ENCODE measurements at regions not wholly inside any gene's neighbourhood (a gene's known extent, or its start where the extent isn't known, plus 50 kb on each side); places are given as distances from the start of the nearest gene placed in this dataset.
"Not testable (repeated sequence)": the region's sequence is repeated elsewhere in the genome, so short reads cannot be mapped to it uniquely, and the experiment has no call there.

GRCh38 chr20:54922636-54923035, 447.2 kb downstream of the DOK5 start:
- 27% methylated on average over 4 of the region's 4 CpGs for WGBS (ENCODE audit: insufficient coverage, low coverage, low lambda C conversion rate, missing lambda C conversion rate)
- H3K4me3 ChIP-seq: no peak overlapping the region
- DNase-seq (no peak), ATAC-seq (no peak)
- no peaks in the 10 kb centered on the region for H3K4me1 ChIP-seq
- intact Hi-C loops (cut with DNase I): no loop called here
- H3K27ac ChIP-seq: no peak overlapping the region
- no peak for TF ChIP-seq POLR2A (IDR thresholded peaks at IDR 0.05)
- TF ChIP-seq CTCF (IDR thresholded peaks at IDR 0.05): no peak
- H3K9me3 ChIP-seq: no peaks in the 10 kb centered on the region
- H3K27me3 ChIP-seq: no peaks in the 10 kb centered on the region
- no peaks in the 10 kb centered on the region for H3K36me3 ChIP-seq

GRCh38 chr20:54922096-54922495, 446.7 kb downstream of the DOK5 start:
- H3K4me3 ChIP-seq: no peak overlapping the region
- H3K9me3 ChIP-seq: no peaks in the 10 kb centered on the region
- ATAC-seq (no peak), DNase-seq (no peak)
- no peaks in the 10 kb centered on the region for H3K27me3 ChIP-seq
- no peaks in the 10 kb centered on the region for H3K36me3 ChIP-seq
- TF ChIP-seq CTCF (IDR thresholded peaks at IDR 0.05) (no peak), POLR2A (IDR thresholded peaks at IDR 0.05) (no peak)
- H3K27ac ChIP-seq: no peak overlapping the region
- WGBS (ENCODE audit: insufficient coverage, low coverage, low lambda C conversion rate, missing lambda C conversion rate): 13% methylated on average over 1 of the region's 1 CpG
- no peaks in the 10 kb centered on the region for H3K4me1 ChIP-seq
- intact Hi-C loops (cut with DNase I): no loop called here

GRCh38 chr20:54920491-54920890, 445.1 kb downstream of the DOK5 start:
- DNase-seq: no peak
- H3K27me3 ChIP-seq: no peaks in the 10 kb centered on the region
- no peak overlapping the region for H3K27ac ChIP-seq
- TF ChIP-seq POLR2A (IDR thresholded peaks at IDR 0.05) (no peak), CTCF (IDR thresholded peaks at IDR 0.05) (no peak)
- no peak for ATAC-seq
- H3K4me1 ChIP-seq: no peaks in the 10 kb centered on the region
- intact Hi-C loops (cut with DNase I): no loop called here
- no peaks in the 10 kb centered on the region for H3K36me3 ChIP-seq
- WGBS (ENCODE audit: insufficient coverage, low coverage, low lambda C conversion rate, missing lambda C conversion rate): 45% methylated on average over 4 of the region's 5 CpGs
- no peaks in the 10 kb centered on the region for H3K9me3 ChIP-seq
- H3K4me3 ChIP-seq: no peak overlapping the region

- WGBS (ENCODE audit: insufficient coverage, low coverage, low lambda C conversion rate, missing lambda C conversion rate): 79% methylated on average over 17 of the region's 19 CpGs
- ATAC-seq; H3K36me3 ChIP-seq; H3K4me1 ChIP-seq; DNase-seq; intact Hi-C loops (cut with DNase I); H3K4me3 ChIP-seq; H3K27ac ChIP-seq; H3K9me3 ChIP-seq; H3K27me3 ChIP-seq: not testable (repeated sequence)
Observed at GRCh38 chr20:54918993-54919392, 443.6 kb downstream of the DOK5 start.

GRCh38 chr20:54914995-54915394, 439.6 kb downstream of the DOK5 start:
- H3K36me3 ChIP-seq: no peaks in the 10 kb centered on the region
- TF ChIP-seq POLR2A (IDR thresholded peaks at IDR 0.05) (no peak), CTCF (IDR thresholded peaks at IDR 0.05) (no peak)
- intact Hi-C loops (cut with DNase I): no loop called here
- H3K4me1 ChIP-seq: no peaks in the 10 kb centered on the region
- H3K27ac ChIP-seq: no peak overlapping the region
- no peaks in the 10 kb centered on the region for H3K9me3 ChIP-seq
- H3K27me3 ChIP-seq: no peaks in the 10 kb centered on the region
- H3K4me3 ChIP-seq: no peak overlapping the region
- ATAC-seq (no peak), DNase-seq (no peak)
- 29% methylated on average over 1 of the region's 1 CpG for WGBS (ENCODE audit: insufficient coverage, low coverage, low lambda C conversion rate, missing lambda C conversion rate)
